Heart right ventricle (tissue), 16 donors: ENCODE measurements at regions not wholly inside any gene's neighbourhood (a gene's known extent, or its start where the extent isn't known, plus 50 kb on each side); places are given as distances from the start of the nearest gene placed in this dataset.
"Not testable (repeated sequence)": the region's sequence is repeated elsewhere in the genome, so short reads cannot be mapped to it uniquely, and the experiment has no call there.

ENCODE experiments used
- ATAC-seq, 8 donors: fragments of 200-7000 bp; cut with Tn5 transposase; one replicate each; pipeline ENCODE4 v1.9.1; 2020; ENCODE audit warnings: mild to moderate bottlenecking in 8 of 8, moderate library complexity in 8 of 8, moderate number of reproducible peaks in 1 of 8
- DNase-seq, 2 donors: peaks; one replicate each; pipeline ENCODE4 v3.0.0-alpha.2; 2020
- H3K27ac ChIP-seq, 10 donors: fragments of 200-600 bp; sonication (generic) in 2 of 10; one replicate each; pipeline versions ENCODE4 v1.5.0 to v1.8.0; 2020 to 2022; ENCODE audit warnings: mild to moderate bottlenecking in 3 of 10
- H3K27me3 ChIP-seq, 7 donors: fragments of 200-600 bp; one replicate each; pipeline ENCODE4 v1.8.0; 2021 to 2022; ENCODE audit warnings: mild to moderate bottlenecking in 2 of 7
- H3K36me3 ChIP-seq, 9 donors: fragments of 200-600 bp; sonication (generic) in 1 of 9; one replicate each; pipeline versions ENCODE4 v1.5.0 to v1.8.0; 2020 to 2022; ENCODE audit warnings: mild to moderate bottlenecking in 2 of 9
- H3K4me1 ChIP-seq, 9 donors: fragments of 200-600 bp; sonication (generic) in 1 of 9; one replicate each; pipeline versions ENCODE4 v1.5.0 to v1.8.0; 2020 to 2022; ENCODE audit warnings: mild to moderate bottlenecking in 4 of 9
- H3K4me3 ChIP-seq, 10 donors: fragments of 200-600 bp; sonication (generic) in 2 of 10; one replicate each; pipeline versions ENCODE4 v1.5.0 to v1.8.0; 2020 to 2022; ENCODE audit warnings: mild to moderate bottlenecking in 7 of 10, moderate library complexity in 2 of 10
- H3K9me3 ChIP-seq, 11 donors: fragments of 200-600 bp in 10 of 11; sonication (generic) in 2 of 11; one replicate each; pipeline versions ENCODE4 v1.5.0 to v1.8.0; 2013 to 2022; ENCODE audit warnings: mild to moderate bottlenecking in 2 of 11, control low read depth in 1 of 11, moderate library complexity in 1 of 11
- CTCF ChIP-seq, 9 donors: fragments of 200-600 bp; sonication (generic) in 2 of 9; IDR thresholded peaks; one replicate each; pipeline versions ENCODE4 v1.5.0 to v1.8.0; 2021 to 2022; ENCODE audit warnings: antibody characterized with exemption in 9 of 9, mild to moderate bottlenecking in 5 of 9, moderate library complexity in 1 of 9
- WGBS, 2 donors: extraction: QIAGEN DNeasy Blood & Tissue Kit; methylation state at CpG; one replicate each; pipeline ENCODE4 v1.1.7; 2013; ENCODE audit warnings: inconsistent platforms in 1 of 2; 5-methylcytosine and 5-hydroxymethylcytosine counted together
- intact Hi-C, 10 donors: fragments of 100-400 bp; cut with DNase I; formaldehyde crosslinking; loops; one replicate each; pipeline versions ENCODE4 v1.11.1 to v1.14.2; 2022
- donor health status: Arrhythmogenic right ventricular cardiomyopathy.
- donor health status: ischemic (EF 13 %, LVEDD 7.1; RV severe dilation, severe dysfunction).
- donor health status: healthy with polysubstance abuse.
- donor health status: DM: no; HTN: yes; CAD: no.
- donor health status: DM: no; HTN: no; CAD: no.
- donor health status: ischemic (EF 25% LVEDD 6.9; RV normal size, moderate dysfunction).
- donor health status: ischemic (EF 25% LVEDD 5.7; RV mildly dilated, moderate dysfunction).
- donor health status: healthy.
- donor health status: DM: yes; HTN: yes; CAD: no.
- donor health status: Ischemic cardiomyopathy.
- donor health status: ischemic (EF 35%, LVEDD 5.7; RV mildly dilated, moderate dysfunction).
- donor health status: nonischemic (EF 11% LVEDD 7.7; RV severe dilation, severe dysfunction).
- donor health status: DM: yes; HTN: yes; CAD: no.
- donor health status: PGD.
- donor health status: ischemic (EF 29% LVEDD 5.4; RV normal size, mild dysfunction).
- donor health status: nonischemic (EF 23%, LVEDD 6.1; RV moderate dilation, normal function).

DNA sequence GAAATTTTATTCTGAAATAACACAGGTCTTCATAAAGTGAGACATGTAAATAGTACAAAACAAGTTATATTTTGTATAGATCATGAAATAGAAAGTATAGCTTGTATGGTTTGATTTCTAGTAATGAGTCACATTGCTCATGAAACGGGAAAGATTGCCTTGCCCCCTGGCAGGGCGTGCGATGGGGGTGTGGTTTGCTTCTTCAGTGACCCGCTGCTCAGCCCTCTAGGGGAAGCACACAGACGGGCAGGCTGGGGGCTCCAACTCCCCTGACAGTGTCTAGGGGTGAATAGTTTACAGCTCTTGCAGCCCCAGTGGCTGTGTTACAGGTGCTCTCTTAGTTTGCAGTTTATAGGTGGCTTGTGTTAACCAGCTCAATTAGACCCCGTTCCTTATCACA lies 170.5 kb upstream of the RGS17 start:
- H3K4me3 ChIP-seq: no peak overlapping the region
- WGBS, 2 donors: 46 to 58% methylated on average over 6 of the region's 6 CpGs
- H3K27me3 ChIP-seq: no peaks in the 10 kb centered on the region
- no peaks in the 10 kb centered on the region for H3K9me3 ChIP-seq
- H3K36me3 ChIP-seq: no peaks in the 10 kb centered on the region
- no peak for DNase-seq
- no peak for ATAC-seq
- H3K4me1 ChIP-seq: no peaks in the 10 kb centered on the region
- no peak for TF ChIP-seq CTCF (IDR thresholded peaks at IDR 0.05)
- intact Hi-C loops: no loop called here
- no peak overlapping the region for H3K27ac ChIP-seq

GRCh38 chr6:153282456-153282855 lies 151.4 kb upstream of the RGS17 start:
- ATAC-seq, H3K27me3 ChIP-seq, H3K4me3 ChIP-seq, H3K27ac ChIP-seq, H3K9me3 ChIP-seq, DNase-seq, intact Hi-C loops, H3K36me3 ChIP-seq, H3K4me1 ChIP-seq: not testable (repeated sequence)
- 93 to 94% methylated on average over 14 of the region's 14 CpGs for WGBS, 2 donors

DNA sequence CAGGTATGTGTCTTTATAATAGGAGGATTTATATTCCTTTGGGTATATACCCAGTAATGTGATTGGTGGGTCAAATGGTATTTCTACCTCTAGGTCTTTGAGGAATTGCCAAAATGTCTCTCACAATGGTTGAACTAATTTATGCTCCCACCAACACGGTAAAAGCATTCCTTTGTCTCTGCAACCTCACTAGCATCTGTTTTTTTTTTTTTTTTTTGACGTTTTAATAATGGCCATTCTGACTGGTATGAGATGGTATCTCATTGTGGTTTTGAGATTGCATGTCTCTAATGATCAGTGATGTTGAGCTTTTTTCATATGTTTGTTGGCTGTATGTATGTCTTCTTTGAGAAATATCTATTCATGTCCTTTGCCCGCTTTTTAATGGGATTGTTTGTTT lies 144.9 kb upstream of the RGS17 start:
- Histone ChIP-seq H3K4me1 (no peaks in the 10 kb centered on the region), H3K36me3 (no peaks in the 10 kb centered on the region), H3K4me3 (no peak overlapping the region), H3K27ac (no peak overlapping the region), H3K9me3 (peaks cover 0 to 14% (median 0%) of the 10 kb centered on the region in 11 donors), H3K27me3 (no peaks in the 10 kb centered on the region)
- DNase-seq (no peak), ATAC-seq (no peak)
- no peak for TF ChIP-seq CTCF (IDR thresholded peaks at IDR 0.05)
- intact Hi-C loops: no loop called here
- 80 to 85% methylated on average over 3 of the region's 3 CpGs for WGBS, 2 donors

DNA sequence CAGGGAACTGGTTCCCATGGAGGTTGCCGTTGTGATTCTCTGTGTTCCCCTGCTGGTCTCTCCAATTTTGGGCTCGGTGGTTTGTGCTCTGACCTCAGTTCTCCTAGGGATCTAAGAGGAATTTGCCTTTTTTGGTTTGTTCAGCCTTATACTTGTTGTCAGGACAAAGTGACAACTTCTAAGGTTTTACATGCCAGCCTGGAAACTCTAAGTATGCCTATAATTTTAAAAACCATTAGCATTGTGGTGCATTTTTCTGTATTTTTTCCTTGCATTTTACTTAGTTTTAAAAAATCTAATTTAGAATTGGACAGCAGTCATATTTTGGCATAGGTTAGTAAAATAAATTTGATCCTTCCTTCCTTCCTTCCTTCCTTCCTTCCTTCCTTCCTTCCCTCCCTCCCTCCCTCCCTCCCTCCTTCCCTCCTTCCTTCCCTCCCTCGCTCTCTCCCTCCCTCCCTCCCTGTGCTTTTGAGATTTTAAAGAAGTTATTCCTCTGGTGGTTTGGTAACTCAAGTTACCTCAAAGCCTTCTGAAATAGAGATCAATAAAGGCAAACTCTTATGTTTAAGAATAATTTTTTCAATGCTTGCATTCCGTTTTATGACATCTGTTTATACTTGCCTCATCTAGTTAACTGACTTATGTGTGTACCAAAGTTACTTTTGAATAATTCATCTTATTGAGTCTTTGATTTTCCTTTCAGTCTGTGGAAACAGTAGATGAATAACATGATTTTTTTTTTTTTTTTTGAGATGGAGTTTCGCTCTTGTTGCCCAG lies 141.3 kb upstream of the RGS17 start:
- intact Hi-C loops: no loop called here
- ATAC-seq: no peak
- 69 to 78% methylated on average over 4 to 5 of the region's 5 CpGs for WGBS, 2 donors
- no peak for TF ChIP-seq CTCF (IDR thresholded peaks at IDR 0.05)
- Histone ChIP-seq H3K27ac (no peak overlapping the region), H3K36me3 (no peaks in the 10 kb centered on the region), H3K4me3 (no peak overlapping the region), H3K9me3 (peaks cover 0 to 18% (median 0%) of the 10 kb centered on the region in 11 donors), H3K4me1 (no peaks in the 10 kb centered on the region), H3K27me3 (no peaks in the 10 kb centered on the region)
- DNase-seq: no peak

GRCh38 chr6:153263489-153263888 lies 132.4 kb upstream of the RGS17 start:
- Histone ChIP-seq H3K9me3 (peaks cover 0 to 2% (median 0%) of the 10 kb centered on the region in 11 donors), H3K4me1 (no peaks in the 10 kb centered on the region), H3K36me3 (no peaks in the 10 kb centered on the region), H3K27me3 (no peaks in the 10 kb centered on the region), H3K4me3 (no peak overlapping the region), H3K27ac (no peak overlapping the region)
- no peak for ATAC-seq
- no peak for TF ChIP-seq CTCF (IDR thresholded peaks at IDR 0.05)
- 72 to 74% methylated on average over 5 of the region's 5 CpGs for WGBS, 2 donors
- intact Hi-C loops: no loop called here
- no peak for DNase-seq
